ENCODE measurements at regions not wholly inside any gene's neighbourhood (a gene's known extent, or its start where the extent isn't known, plus 50 kb on each side); places are given as distances from the start of the nearest gene placed in this dataset.

DNA sequence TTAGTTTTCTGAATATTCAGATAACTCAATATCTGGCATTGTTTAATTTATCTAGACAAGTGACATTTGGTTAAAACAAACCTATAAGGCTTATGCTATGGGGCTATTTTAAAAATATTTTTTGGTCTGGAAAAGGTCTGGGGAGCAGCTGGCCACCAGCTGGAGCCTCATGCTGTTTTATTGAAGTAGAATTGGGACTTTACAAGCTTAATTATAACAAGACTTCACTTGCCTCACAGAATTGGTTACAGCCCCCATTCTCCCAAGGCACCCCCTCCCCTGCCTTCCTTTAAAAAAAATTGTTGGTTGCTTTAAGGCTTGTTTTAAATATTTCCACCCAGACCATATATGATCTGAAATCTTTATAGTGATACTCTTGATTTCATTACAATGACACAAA, 453.9 kb downstream of the ADAMTS20 start:
- TF ChIP-seq, protein P1, sequence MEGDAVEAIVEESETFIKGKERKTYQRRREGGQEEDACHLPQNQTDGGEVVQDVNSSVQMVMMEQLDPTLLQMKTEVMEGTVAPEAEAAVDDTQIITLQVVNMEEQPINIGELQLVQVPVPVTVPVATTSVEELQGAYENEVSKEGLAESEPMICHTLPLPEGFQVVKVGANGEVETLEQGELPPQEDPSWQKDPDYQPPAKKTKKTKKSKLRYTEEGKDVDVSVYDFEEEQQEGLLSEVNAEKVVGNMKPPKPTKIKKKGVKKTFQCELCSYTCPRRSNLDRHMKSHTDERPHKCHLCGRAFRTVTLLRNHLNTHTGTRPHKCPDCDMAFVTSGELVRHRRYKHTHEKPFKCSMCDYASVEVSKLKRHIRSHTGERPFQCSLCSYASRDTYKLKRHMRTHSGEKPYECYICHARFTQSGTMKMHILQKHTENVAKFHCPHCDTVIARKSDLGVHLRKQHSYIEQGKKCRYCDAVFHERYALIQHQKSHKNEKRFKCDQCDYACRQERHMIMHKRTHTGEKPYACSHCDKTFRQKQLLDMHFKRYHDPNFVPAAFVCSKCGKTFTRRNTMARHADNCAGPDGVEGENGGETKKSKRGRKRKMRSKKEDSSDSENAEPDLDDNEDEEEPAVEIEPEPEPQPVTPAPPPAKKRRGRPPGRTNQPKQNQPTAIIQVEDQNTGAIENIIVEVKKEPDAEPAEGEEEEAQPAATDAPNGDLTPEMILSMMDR (optimal IDR thresholded peaks at IDR 0.05 in 1 of 3, IDR thresholded peaks at IDR 0.05 in 1 of 3, conservative IDR thresholded peaks at IDR 0.05 in 1 of 3; ENCODE audit: extremely low read depth in 1 of 3, insufficient read depth in 2 of 3, low read length in 3 of 3) = no peak
- TF ChIP-seq EZH2 (IDR thresholded peaks at IDR 0.05; ENCODE audit: low read length) = no peak

All from keratinocyte (primary cell).